ENCODE measurements at regions not wholly inside any gene's neighbourhood (a gene's known extent, or its start where the extent isn't known, plus 50 kb on each side); places are given as distances from the start of the nearest gene placed in this dataset.

GRCh38 chr2:16387461-16387984 is 278.1 kb downstream of the CYRIA start:
- no peaks in the 10 kb centered on the region for H3K36me3 Mint-ChIP-seq
- peaks cover 4% of the 10 kb centered on the region for H3K27me3 Mint-ChIP-seq
- no peaks in the 10 kb centered on the region for H3K9me3 Mint-ChIP-seq
- DNase-seq (ENCODE audit: extremely low spot score, unreplicated experiment): no peak
- no peak overlapping the region for H3K27ac Mint-ChIP-seq
- H3K4me1 Mint-ChIP-seq (ENCODE audit: unreplicated experiment): peaks cover 13% of the 10 kb centered on the region
- no peak for TF ChIP-seq CTCF (conservative IDR thresholded peaks at IDR 0.05)
- no peak overlapping the region for H3K4me3 Mint-ChIP-seq

DNA sequence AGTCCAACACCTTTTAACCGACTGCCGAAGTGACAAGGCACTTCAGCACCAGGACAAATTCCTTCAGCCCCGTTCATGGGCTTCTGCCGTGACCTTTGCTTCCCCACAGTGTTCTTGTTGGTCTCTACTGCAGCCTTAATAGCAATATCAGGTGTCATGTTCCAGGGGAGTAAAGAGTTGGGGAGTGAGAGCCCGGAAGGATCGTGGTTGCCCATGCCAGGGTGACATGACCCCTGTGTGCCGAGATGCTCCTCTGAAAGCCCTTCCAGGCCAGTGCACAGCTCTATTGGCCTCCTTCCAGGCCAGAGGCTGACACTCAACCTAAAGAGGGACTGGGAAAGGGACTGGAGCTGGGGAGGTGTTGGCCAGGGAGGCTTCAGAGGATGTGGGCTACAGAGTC is 279.2 kb downstream of the CYRIA start:
- Mint-ChIP-seq H3K27ac (no peak overlapping the region), H3K4me1 (ENCODE audit: unreplicated experiment) (peaks cover 5% of the 10 kb centered on the region), H3K9me3 (no peaks in the 10 kb centered on the region), H3K36me3 (no peaks in the 10 kb centered on the region), H3K4me3 (no peak overlapping the region), H3K27me3 (no peaks in the 10 kb centered on the region)
- DNase-seq (ENCODE audit: extremely low spot score, unreplicated experiment): no peak
- no peak for TF ChIP-seq CTCF (conservative IDR thresholded peaks at IDR 0.05)

GRCh38 chr2:16386031-16386430 is 279.6 kb downstream of the CYRIA start:
- DNase-seq (ENCODE audit: extremely low spot score, unreplicated experiment): no peak
- Mint-ChIP-seq H3K4me3 (no peak overlapping the region), H3K27me3 (no peaks in the 10 kb centered on the region), H3K36me3 (no peaks in the 10 kb centered on the region), H3K4me1 (ENCODE audit: unreplicated experiment) (peaks cover 5% of the 10 kb centered on the region), H3K9me3 (no peaks in the 10 kb centered on the region), H3K27ac (no peak overlapping the region)
- no peak for TF ChIP-seq CTCF (conservative IDR thresholded peaks at IDR 0.05)

DNA sequence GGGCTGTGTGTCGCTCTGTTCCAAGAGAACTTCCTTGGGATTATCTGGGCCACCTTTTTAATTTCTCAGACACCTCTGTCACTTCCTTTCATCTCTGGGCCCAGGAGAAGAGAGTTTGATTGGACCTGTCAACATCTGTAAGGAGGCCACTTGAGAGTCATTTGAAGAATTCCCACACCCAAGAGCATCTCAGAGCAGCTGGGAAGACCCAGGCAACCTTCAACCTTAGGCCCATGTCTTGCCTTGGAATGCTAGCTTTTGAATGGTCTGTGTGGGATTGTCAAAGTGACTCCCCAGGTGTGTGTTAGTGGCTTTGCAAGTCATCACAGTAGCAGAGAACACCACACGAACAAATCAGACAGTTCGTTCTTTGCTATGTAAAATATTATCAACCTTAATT is 280.3 kb downstream of the CYRIA start:
- TF ChIP-seq CTCF (conservative IDR thresholded peaks at IDR 0.05): no peak
- no peaks in the 10 kb centered on the region for H3K27me3 Mint-ChIP-seq
- H3K9me3 Mint-ChIP-seq: no peaks in the 10 kb centered on the region

DNA sequence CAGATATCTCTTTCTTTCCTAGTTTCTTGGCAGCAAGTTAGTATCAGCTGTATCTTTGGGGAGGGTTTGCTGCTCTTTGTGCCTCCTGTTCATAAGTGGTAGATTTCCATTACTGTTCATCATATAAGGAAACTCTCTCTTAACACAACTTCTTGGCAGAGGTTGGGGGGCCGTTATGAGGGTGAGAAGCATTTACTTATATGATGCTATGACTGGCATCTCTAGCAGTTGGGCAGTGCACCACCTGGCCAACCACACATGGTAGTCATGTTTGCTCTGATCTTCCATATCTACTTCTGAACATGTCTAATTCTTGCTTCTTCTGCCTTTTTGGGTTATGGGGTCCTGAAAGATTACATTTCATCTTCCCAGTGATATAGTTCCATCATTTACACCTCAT is 282.2 kb downstream of the CYRIA start:
- no peaks in the 10 kb centered on the region for H3K27me3 Mint-ChIP-seq
- no peak for TF ChIP-seq CTCF (conservative IDR thresholded peaks at IDR 0.05)
- H3K4me3 Mint-ChIP-seq: no peak overlapping the region
- DNase-seq (ENCODE audit: extremely low spot score, unreplicated experiment): no peak
- H3K9me3 Mint-ChIP-seq: no peaks in the 10 kb centered on the region
- H3K4me1 Mint-ChIP-seq (ENCODE audit: unreplicated experiment): peaks cover 5% of the 10 kb centered on the region
- no peak overlapping the region for H3K27ac Mint-ChIP-seq
- no peaks in the 10 kb centered on the region for H3K36me3 Mint-ChIP-seq

More for the DNA sequence above, 280.3 kb downstream of the CYRIA start:
- peaks cover 5% of the 10 kb centered on the region for H3K4me1 Mint-ChIP-seq (ENCODE audit: unreplicated experiment)
- H3K36me3 Mint-ChIP-seq: no peaks in the 10 kb centered on the region
- no peak overlapping the region for H3K27ac Mint-ChIP-seq
- H3K4me3 Mint-ChIP-seq: no peak overlapping the region
- DNase-seq (ENCODE audit: extremely low spot score, unreplicated experiment): no peak

GRCh38 chr2:16382451-16382850 is 283.2 kb downstream of the CYRIA start:
- no peak for TF ChIP-seq CTCF (conservative IDR thresholded peaks at IDR 0.05)
- H3K4me3 Mint-ChIP-seq: no peak overlapping the region
- H3K4me1 Mint-ChIP-seq (ENCODE audit: unreplicated experiment): peaks cover 5% of the 10 kb centered on the region
- H3K27me3 Mint-ChIP-seq: no peaks in the 10 kb centered on the region
- no peaks in the 10 kb centered on the region for H3K9me3 Mint-ChIP-seq
- no peaks in the 10 kb centered on the region for H3K36me3 Mint-ChIP-seq
- no peak overlapping the region for H3K27ac Mint-ChIP-seq
- DNase-seq (ENCODE audit: extremely low spot score, unreplicated experiment): no peak

All from type B pancreatic cell (in vitro differentiated cells).